ENCODE measurements at regions not wholly inside any gene's neighbourhood (a gene's known extent, or its start where the extent isn't known, plus 50 kb on each side); places are given as distances from the start of the nearest gene placed in this dataset.

- TF ChIP-seq, protein P1, sequence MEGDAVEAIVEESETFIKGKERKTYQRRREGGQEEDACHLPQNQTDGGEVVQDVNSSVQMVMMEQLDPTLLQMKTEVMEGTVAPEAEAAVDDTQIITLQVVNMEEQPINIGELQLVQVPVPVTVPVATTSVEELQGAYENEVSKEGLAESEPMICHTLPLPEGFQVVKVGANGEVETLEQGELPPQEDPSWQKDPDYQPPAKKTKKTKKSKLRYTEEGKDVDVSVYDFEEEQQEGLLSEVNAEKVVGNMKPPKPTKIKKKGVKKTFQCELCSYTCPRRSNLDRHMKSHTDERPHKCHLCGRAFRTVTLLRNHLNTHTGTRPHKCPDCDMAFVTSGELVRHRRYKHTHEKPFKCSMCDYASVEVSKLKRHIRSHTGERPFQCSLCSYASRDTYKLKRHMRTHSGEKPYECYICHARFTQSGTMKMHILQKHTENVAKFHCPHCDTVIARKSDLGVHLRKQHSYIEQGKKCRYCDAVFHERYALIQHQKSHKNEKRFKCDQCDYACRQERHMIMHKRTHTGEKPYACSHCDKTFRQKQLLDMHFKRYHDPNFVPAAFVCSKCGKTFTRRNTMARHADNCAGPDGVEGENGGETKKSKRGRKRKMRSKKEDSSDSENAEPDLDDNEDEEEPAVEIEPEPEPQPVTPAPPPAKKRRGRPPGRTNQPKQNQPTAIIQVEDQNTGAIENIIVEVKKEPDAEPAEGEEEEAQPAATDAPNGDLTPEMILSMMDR (conservative IDR thresholded peaks at IDR 0.05): no peak
These were observed 128.2 kb downstream of the OLFM1 start for GRCh38 chr9:135215571-135216161.

GRCh38 chr9:135216236-135216635 lies 128.8 kb downstream of the OLFM1 start:
- peak overlapping the region; percentile 56; the same call in 1 of the 2 replicates for H3K27ac ChIP-seq

More at GRCh38 chr9:135215571-135216161, 128.2 kb downstream of the OLFM1 start:
- H3K27ac ChIP-seq: peak overlapping the region; percentile 56

DNA sequence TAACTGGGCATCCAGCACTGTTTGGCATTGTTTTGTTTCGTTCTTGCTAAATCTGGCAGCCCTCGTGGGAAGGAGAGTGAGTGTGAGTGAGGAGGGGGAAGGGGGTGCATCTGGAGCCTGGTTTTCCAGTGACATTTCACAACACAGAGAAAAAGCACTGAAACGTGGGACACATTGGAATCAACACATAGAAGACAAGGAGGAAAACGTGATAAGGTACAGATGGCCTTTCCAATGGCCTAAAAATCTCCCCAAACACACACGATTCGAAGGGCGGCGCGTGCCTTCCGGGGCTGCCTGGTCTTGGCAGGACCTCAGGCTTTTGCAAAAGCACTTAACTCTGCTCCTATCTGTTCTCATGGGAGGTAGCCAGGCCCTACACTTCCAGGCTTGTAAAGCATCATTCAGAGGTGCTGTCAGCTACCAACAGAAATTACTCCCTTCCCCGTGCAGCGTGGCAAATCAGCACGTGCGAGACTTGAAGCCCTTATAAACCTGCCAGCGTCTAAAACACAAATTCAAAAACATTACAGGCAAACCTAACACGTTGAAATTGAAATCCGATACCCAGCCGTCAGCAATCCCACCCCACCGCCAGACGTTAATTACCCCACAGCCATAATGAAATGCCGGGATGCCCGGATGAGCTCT lies 129.4 kb downstream of the OLFM1 start:
- H3K27ac ChIP-seq: no peak overlapping the region
- TF ChIP-seq, protein P1 (conservative IDR thresholded peaks at IDR 0.05): no peak

More at GRCh38 chr9:135216236-135216635, 128.8 kb downstream of the OLFM1 start:
- TF ChIP-seq, protein P1 (conservative IDR thresholded peaks at IDR 0.05): no peak

DNA sequence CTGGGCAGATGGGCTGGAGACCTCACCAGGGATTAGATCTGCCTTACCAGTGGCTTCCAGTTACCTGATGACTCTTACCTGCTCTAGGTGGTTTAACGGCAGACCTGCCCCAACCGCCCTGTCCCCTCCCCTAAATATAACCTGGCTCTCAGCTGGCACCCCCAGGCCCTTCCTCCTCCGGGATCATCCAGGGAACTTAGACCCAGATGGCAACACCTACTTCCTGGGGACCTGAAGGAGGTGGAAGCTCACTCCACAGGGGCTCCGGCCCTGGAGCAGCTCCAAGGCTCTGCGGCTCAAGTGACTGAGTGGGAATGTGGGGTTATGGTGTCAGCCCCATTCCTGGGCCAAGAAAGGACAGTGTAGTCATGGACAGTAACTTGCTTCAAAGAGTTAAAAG lies 130.4 kb downstream of the OLFM1 start:
- no peak overlapping the region for H3K27ac ChIP-seq

GRCh38 chr9:135218331-135219225 lies 131.1 kb downstream of the OLFM1 start:
- H3K27ac ChIP-seq: no peak overlapping the region
- TF ChIP-seq, protein P1 (conservative IDR thresholded peaks at IDR 0.05): no peak

More for the DNA sequence above, 130.4 kb downstream of the OLFM1 start:
- TF ChIP-seq, protein P1 (conservative IDR thresholded peaks at IDR 0.05): no peak

GRCh38 chr9:135219676-135220600 lies 132.5 kb downstream of the OLFM1 start:
- no peak overlapping the region for H3K27ac ChIP-seq
- TF ChIP-seq, protein P1 (conservative IDR thresholded peaks at IDR 0.05): no peak

All from VCaP (cell line).